H9 (cell line): ENCODE measurements at regions not wholly inside any gene's neighbourhood (a gene's known extent, or its start where the extent isn't known, plus 50 kb on each side); places are given as distances from the start of the nearest gene placed in this dataset.

ENCODE experiments used
- DNase-seq: peaks from one replicate; pipeline ENCODE4 v3.0.0-alpha.2; 2017
- H2AFZ ChIP-seq: one replicate; pipeline ENCODE4 v1.6.1; 2013; ENCODE audit warnings: mild to moderate bottlenecking, low read length, control low read depth, moderate library complexity
- H2AK5ac ChIP-seq: 2 replicates; pipeline ENCODE4 v1.6.1; 2013; ENCODE audit warnings: low read length, control low read depth, mixed read lengths; ENCODE audit not compliant: insufficient read length
- H2BK120ac ChIP-seq: one replicate; pipeline ENCODE4 v1.6.1; 2013; ENCODE audit warnings: low read depth, mild to moderate bottlenecking, low read length, control low read depth, inconsistent platforms; ENCODE audit not compliant: poor library complexity, severe bottlenecking
- H2BK12ac ChIP-seq: 2 replicates; pipeline ENCODE4 v1.6.1; 2013; ENCODE audit warnings: low read length, control low read depth, mixed read lengths, low read depth; ENCODE audit not compliant: insufficient read length
- H2BK15ac ChIP-seq: 2 replicates; pipeline ENCODE4 v1.6.1; 2013; ENCODE audit warnings: low read depth, low read length, control low read depth
- H2BK20ac ChIP-seq: one replicate; pipeline ENCODE4 v1.6.1; 2013; ENCODE audit warnings: low read depth, mild to moderate bottlenecking, low read length, control low read depth, inconsistent platforms; ENCODE audit not compliant: poor library complexity, severe bottlenecking
- H2BK5ac ChIP-seq: 2 replicates; pipeline ENCODE4 v1.6.1; 2013; ENCODE audit warnings: low read length, control low read depth, mixed read lengths; ENCODE audit not compliant: insufficient read length
- H3K14ac ChIP-seq: 2 replicates; pipeline ENCODE4 v1.6.1; 2013; ENCODE audit warnings: low read length, control low read depth; ENCODE audit not compliant: insufficient read depth
- H3K18ac ChIP-seq: 2 replicates; pipeline ENCODE4 v1.6.1; 2013; ENCODE audit warnings: low read depth, mild to moderate bottlenecking, mixed read lengths, low read length, control low read depth; ENCODE audit not compliant: insufficient read length
- H3K23ac ChIP-seq: 2 replicates; pipeline ENCODE4 v1.6.1; 2013; ENCODE audit warnings: low read length, control low read depth, mixed read lengths, low read depth; ENCODE audit not compliant: insufficient read length
- H3K23me2 ChIP-seq: 2 replicates; pipeline ENCODE4 v1.6.1; 2013; ENCODE audit warnings: low read depth, mild to moderate bottlenecking, mixed read lengths, low read length, control low read depth; ENCODE audit not compliant: insufficient read length, poor library complexity, severe bottlenecking
- H3K27ac ChIP-seq: 2 replicates; pipeline ENCODE4 v1.5.1; 2013; ENCODE audit warnings: low read length, control low read depth, mixed read lengths, low read depth; ENCODE audit not compliant: insufficient read length
- H3K27me3 ChIP-seq: 2 replicates; pipeline ENCODE4 v1.6.1; 2013; ENCODE audit warnings: low read length, control low read depth, inconsistent platforms; ENCODE audit not compliant: insufficient read depth
- H3K4ac ChIP-seq: 2 replicates; pipeline ENCODE4 v1.6.1; 2013; ENCODE audit warnings: low read depth, mild to moderate bottlenecking, control low read depth, inconsistent platforms, low read length, moderate library complexity
- H3K4me1 ChIP-seq: 2 replicates; pipeline ENCODE4 v1.6.1; 2013; ENCODE audit warnings: low read length, control low read depth, inconsistent platforms; ENCODE audit not compliant: insufficient read depth
- H3K4me2 ChIP-seq: 2 replicates; pipeline ENCODE4 v1.6.1; 2013; ENCODE audit warnings: low read length, control low read depth, mixed read lengths; ENCODE audit not compliant: insufficient read length, insufficient read depth
- H3K56ac ChIP-seq: 2 replicates; pipeline ENCODE4 v1.6.1; 2013; ENCODE audit warnings: low read depth, mild to moderate bottlenecking, mixed read lengths, low read length, control low read depth; ENCODE audit not compliant: insufficient read length
- H3K79me1 ChIP-seq: 2 replicates; pipeline ENCODE4 v1.6.1; 2013; ENCODE audit warnings: low read depth, mild to moderate bottlenecking, moderate library complexity, low read length, control low read depth, inconsistent platforms; ENCODE audit not compliant: insufficient read depth, poor library complexity, severe bottlenecking
- H3K79me2 ChIP-seq: 2 replicates; pipeline ENCODE4 v1.6.1; 2013; ENCODE audit warnings: low read length, control low read depth, inconsistent platforms; ENCODE audit not compliant: insufficient read depth
- H3K9ac ChIP-seq: 2 replicates; pipeline ENCODE4 v1.6.1; 2013; ENCODE audit warnings: low read length, control low read depth, mixed read lengths; ENCODE audit not compliant: insufficient read length; ENCODE audit errors: extremely low read depth
- H3K9me3 ChIP-seq: one replicate; pipeline ENCODE4 v1.6.1; 2013; ENCODE audit warnings: low read depth, low read length, inconsistent platforms; ENCODE audit not compliant: control insufficient read depth
- H3T11ph ChIP-seq: one replicate; pipeline ENCODE4 v1.6.1; 2013; ENCODE audit warnings: mild to moderate bottlenecking, low read length, control low read depth, inconsistent platforms
- H4K20me1 ChIP-seq: one replicate; pipeline ENCODE4 v1.6.1; 2013; ENCODE audit not compliant: control insufficient read depth, insufficient read length, insufficient read depth
- H4K5ac ChIP-seq: 2 replicates; pipeline ENCODE4 v1.6.1; 2013; ENCODE audit warnings: low read depth, mild to moderate bottlenecking, mixed read lengths, low read length, control low read depth; ENCODE audit not compliant: insufficient read length
- H4K8ac ChIP-seq: replicated peaks from 2 replicates; pipeline ENCODE4 v1.6.1; 2013; ENCODE audit warnings: low read length, control low read depth, mixed read lengths, low read depth; ENCODE audit not compliant: insufficient read length
- H4K91ac ChIP-seq: 2 replicates; pipeline ENCODE4 v1.6.1; 2013; ENCODE audit warnings: low read depth, mild to moderate bottlenecking, moderate library complexity, mixed read lengths, low read length, control low read depth; ENCODE audit not compliant: insufficient read length
- H3K27ac Mint-ChIP-seq, 3 experiments: 2 replicates in 2 of 3; 3 replicates in 1 of 3; pipeline ENCODE4 v1.8.0; 2020 to 2021; ENCODE audit warnings: mixed read lengths in 3 of 3, mild to moderate bottlenecking in 1 of 3, moderate library complexity in 1 of 3
- H3K27me3 Mint-ChIP-seq: 2 replicates; pipeline ENCODE4 v1.8.0; 2021; ENCODE audit warnings: low read depth, mild to moderate bottlenecking, moderate library complexity, mixed read lengths
- H3K36me3 Mint-ChIP-seq, 3 experiments: 2 replicates in 2 of 3; 3 replicates in 1 of 3; pipeline ENCODE4 v1.8.0; 2020 to 2021; ENCODE audit warnings: low read depth in 3 of 3, mixed read lengths in 3 of 3; ENCODE audit not compliant: insufficient read depth in 1 of 3
- H3K4me1 Mint-ChIP-seq, 2 experiments: 2 replicates each; pipeline ENCODE4 v1.8.0; 2020; ENCODE audit warnings: mixed read lengths in 2 of 2
- H3K4me3 Mint-ChIP-seq, 2 experiments: 2 replicates in 1 of 2; 3 replicates in 1 of 2; pipeline ENCODE4 v1.8.0; 2020 to 2021; ENCODE audit warnings: mild to moderate bottlenecking in 2 of 2, mixed read lengths in 2 of 2, moderate library complexity in 1 of 2
- H3K9me3 Mint-ChIP-seq, 2 experiments: 2 replicates in 1 of 2; 3 replicates in 1 of 2; pipeline ENCODE4 v1.8.0; 2020; ENCODE audit warnings: mild to moderate bottlenecking in 2 of 2, mixed read lengths in 2 of 2, moderate library complexity in 1 of 2
- WGBS: extraction: QIAGEN DNeasy Blood & Tissue Kit; methylation state at CpG from one replicate; pipeline ENCODE4 v1.1.7; 2013; ENCODE audit warnings: missing lambda C conversion rate, low lambda C conversion rate, mixed read lengths; ENCODE audit not compliant: insufficient read length; ENCODE audit errors: extremely low coverage; 5-methylcytosine and 5-hydroxymethylcytosine counted together
- TF ChIP-seq, protein P1 (sequence below): fragments of 200-600 bp; sonication (generic); conservative IDR thresholded peaks from 3 replicates; pipeline ENCODE4 v1.8.0; 2021; ENCODE audit warnings: antibody characterized with exemption, mild to moderate bottlenecking

GRCh38 chr10:10363217-10363616, 654.5 kb upstream of the CELF2 start:
- Histone ChIP-seq H3K4me2 (no peak overlapping the region), H3K23ac (no peak overlapping the region), H2BK15ac (no peak overlapping the region), H3K18ac (no peak overlapping the region), H3K4ac (no peak overlapping the region), H3K9ac (no peak overlapping the region), H4K20me1 (no peaks in the 10 kb centered on the region), H4K8ac (no peak overlapping the region), H3K27me3 (no peaks in the 10 kb centered on the region), H3K79me1 (no peaks in the 10 kb centered on the region), H3K4me1 (peaks cover 6% of the 10 kb centered on the region), H2AFZ (no peak overlapping the region), H3K14ac (no peak overlapping the region), H4K5ac (no peak overlapping the region), H3T11ph (no peak overlapping the region), H3K79me2 (no peaks in the 10 kb centered on the region), H2BK5ac (no peak overlapping the region), H3K56ac (no peak overlapping the region), H2BK12ac (no peak overlapping the region), H2AK5ac (no peak overlapping the region), H3K9me3 (no peaks in the 10 kb centered on the region), H2BK20ac (no peak overlapping the region), H3K23me2 (no peaks in the 10 kb centered on the region), H3K27ac (no peak overlapping the region), H4K91ac (no peak overlapping the region), H2BK120ac (no peak overlapping the region)
- Mint-ChIP-seq H3K9me3 (no peaks in the 10 kb centered on the region; a peak in 1 of 5 replicates), H3K27me3 (no peaks in the 10 kb centered on the region; the same call in 1 of the 2 replicates), H3K4me1 (peaks cover 25 to 42% of the 10 kb centered on the region in 2 experiments), H3K27ac (peak overlapping the region in 1 of 3 experiments; percentile 5; a peak in 2 of 7 replicates), H3K4me3 (no peak overlapping the region), H3K36me3 (peaks cover 0 to 6% (median 4%) of the 10 kb centered on the region in 3 experiments; a peak in 4 of 7 replicates)
- DNase-seq = no peak
- TF ChIP-seq, protein P1, sequence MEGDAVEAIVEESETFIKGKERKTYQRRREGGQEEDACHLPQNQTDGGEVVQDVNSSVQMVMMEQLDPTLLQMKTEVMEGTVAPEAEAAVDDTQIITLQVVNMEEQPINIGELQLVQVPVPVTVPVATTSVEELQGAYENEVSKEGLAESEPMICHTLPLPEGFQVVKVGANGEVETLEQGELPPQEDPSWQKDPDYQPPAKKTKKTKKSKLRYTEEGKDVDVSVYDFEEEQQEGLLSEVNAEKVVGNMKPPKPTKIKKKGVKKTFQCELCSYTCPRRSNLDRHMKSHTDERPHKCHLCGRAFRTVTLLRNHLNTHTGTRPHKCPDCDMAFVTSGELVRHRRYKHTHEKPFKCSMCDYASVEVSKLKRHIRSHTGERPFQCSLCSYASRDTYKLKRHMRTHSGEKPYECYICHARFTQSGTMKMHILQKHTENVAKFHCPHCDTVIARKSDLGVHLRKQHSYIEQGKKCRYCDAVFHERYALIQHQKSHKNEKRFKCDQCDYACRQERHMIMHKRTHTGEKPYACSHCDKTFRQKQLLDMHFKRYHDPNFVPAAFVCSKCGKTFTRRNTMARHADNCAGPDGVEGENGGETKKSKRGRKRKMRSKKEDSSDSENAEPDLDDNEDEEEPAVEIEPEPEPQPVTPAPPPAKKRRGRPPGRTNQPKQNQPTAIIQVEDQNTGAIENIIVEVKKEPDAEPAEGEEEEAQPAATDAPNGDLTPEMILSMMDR = no peak
- WGBS = no CpG with 5 or more reads among the region's 6 CpGs
